Superior temporal gyrus (tissue), 1 donor: ENCODE measurements at regions not wholly inside any gene's neighbourhood (a gene's known extent, or its start where the extent isn't known, plus 50 kb on each side); places are given as distances from the start of the nearest gene placed in this dataset.

Experiments
- DNase-seq: peaks from one replicate; pipeline ENCODE4 v3.0.0-alpha.2; 2016; ENCODE audit errors: extremely low spot score

- DNase-seq = no peak
Measured at GRCh38 chr6:22883061-22883717, 313.8 kb downstream of the HDGFL1 start.

DNA sequence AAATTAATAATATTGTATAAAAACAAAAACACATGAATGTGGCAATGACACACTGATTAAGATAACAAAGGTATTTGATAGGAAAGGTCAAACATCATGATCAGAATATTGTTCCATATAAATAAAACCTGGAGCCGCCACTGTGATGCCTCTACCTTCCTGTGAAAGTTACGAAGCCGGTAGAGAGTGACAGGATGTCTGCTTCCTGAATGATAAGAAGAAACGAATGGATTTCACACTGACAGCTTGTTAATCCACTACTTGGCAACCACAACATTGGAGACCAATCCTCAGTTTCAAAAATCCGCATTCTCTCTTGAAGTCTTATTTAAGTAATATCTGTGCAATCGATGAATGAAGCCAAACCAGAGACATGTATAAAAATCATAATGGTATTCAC, 315.1 kb downstream of the HDGFL1 start:
- no peak for DNase-seq

DNA sequence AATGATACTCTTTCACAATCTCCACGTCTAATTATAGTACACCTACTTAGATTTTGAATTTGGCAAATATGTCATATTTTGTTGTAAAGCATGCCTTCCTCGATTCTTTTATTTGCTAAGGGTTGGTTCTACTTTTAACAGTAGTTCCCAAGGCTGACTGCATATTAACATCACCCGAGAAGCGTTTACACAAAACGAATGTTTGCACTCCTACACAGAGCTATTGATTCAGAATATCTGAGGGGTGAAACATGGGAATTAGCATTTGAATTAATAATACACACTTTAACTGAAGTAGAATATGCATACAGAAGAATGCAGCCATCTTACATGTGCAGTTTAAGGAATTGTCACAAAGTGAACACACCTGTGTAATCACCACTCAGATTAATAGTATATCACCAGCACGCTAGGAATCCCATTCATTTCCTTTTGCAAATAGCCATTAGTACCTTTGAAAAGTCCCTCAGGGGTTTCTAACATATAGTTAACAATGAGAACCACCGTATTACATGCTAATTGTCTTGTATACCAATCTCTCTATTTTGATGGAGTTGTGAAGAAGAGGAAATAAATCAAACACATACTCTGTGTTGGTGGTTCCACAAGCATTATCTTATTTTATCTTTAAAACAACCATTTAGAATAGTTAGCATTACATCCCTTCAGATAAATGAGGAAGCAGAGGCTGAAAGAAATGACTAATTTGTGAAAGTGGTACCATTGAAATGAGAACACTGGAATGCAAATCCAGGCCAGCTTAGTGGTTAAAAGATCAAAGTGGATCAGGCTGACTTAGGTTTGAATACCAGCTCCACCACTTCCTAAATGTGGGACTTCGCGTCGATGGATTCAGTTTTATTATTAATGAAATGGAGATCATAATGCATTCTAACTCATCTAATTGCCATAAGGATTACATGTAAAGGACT, 317.6 kb downstream of the HDGFL1 start:
- no peak for DNase-seq

GRCh38 chr6:22888163-22888752, 318.9 kb downstream of the HDGFL1 start:
- no peak for DNase-seq

DNA sequence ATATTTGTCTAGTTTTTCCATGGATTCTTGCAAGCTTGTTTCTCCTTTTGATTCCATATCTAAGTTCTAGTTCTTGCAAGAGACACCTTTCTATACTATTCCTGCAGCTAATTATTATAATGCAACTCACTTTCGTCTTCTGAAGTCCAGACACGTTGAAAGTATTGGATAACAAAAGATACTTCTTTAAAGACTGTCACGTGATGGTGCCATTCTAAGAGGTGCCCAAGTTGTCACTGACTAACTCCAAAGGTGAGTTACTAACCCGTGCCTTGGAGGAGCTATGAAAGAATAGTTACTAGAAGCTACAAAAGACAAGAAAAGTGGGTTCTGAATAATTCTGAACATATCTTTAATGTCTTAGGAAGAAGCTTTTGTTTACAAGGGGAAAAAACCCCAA, 322.6 kb downstream of the HDGFL1 start:
- DNase-seq = no peak

DNA sequence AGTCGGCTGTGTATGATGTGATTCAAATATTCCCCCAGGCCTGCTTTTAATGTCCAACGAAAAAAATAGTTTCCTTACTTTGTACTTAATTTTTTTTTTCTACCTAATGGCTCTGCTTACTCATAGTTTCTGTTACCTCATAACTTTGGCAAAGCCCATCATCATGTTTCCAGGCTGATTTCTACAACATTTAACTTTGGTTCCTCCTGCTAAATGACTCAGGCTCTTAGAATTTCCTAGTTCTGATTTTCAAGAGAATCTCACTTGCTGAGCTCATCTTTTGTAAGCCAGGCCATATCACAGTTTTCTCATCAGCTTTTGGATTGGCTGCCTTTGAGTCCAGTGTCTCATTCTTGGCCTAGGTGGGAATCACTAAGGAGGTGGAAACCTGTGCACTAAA, 323.1 kb downstream of the HDGFL1 start:
- no peak for DNase-seq

DNA sequence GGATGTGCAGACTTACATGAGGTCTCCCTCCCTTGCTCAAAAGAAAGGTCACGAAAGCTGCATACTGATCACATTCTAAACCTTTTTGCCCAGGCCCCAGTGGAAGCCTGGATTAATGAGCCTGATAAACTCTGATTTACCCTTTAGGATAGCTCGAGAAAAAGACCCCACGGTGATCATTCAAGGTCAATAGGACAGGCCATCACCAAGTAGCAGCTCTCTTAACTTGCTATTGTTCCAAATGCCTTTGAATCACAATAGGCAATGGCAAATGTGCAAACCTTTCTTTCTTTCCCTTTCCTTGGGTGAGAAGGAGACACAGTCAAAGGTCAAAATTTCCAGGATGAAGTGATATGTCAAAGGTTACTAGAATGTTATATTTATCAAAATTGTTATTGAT, 327.3 kb downstream of the HDGFL1 start:
- no peak for DNase-seq

GRCh38 chr6:22899426-22899825, 330.1 kb downstream of the HDGFL1 start:
- DNase-seq = no peak

GRCh38 chr6:22903826-22904225, 334.5 kb downstream of the HDGFL1 start:
- no peak for DNase-seq

DNA sequence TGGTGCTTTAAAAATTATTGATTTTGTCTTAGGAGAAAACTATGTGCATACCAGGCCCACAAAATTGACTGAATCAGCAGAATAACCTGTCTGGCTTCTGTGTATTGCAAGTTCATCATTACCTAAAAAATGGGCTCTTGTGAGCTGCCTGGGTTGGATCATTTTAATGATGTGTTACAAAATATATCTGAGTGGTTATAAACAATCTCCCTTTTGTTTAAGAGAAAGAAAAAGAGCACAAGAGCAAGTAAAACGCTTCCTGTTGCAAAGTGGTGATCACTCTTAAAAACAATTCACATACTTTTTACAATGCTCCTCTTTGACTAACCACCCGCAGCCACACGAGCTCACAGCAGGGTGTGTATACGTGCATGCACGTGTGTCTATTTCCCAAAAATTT, 335.1 kb downstream of the HDGFL1 start:
- no peak for DNase-seq

DNA sequence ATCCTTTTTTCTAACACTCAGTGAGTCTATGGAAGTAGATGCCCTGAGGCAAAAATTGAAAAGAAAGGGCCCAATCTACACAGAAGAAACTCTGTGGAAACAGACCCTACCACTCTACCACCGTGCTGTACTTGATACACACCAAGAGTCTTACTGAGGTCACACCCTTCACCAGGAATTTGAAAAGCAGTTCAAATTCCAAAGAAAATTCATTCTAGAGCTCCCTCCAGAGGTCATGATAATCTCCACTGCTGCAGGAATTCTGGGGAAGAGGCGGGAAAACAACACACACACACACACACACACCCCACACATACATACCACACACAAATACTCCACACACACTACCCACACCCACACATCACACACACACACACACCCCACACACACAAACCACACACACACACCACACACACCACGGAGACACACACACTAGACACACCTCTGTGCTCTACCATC, 336.8 kb downstream of the HDGFL1 start:
- no peak for DNase-seq

DNA sequence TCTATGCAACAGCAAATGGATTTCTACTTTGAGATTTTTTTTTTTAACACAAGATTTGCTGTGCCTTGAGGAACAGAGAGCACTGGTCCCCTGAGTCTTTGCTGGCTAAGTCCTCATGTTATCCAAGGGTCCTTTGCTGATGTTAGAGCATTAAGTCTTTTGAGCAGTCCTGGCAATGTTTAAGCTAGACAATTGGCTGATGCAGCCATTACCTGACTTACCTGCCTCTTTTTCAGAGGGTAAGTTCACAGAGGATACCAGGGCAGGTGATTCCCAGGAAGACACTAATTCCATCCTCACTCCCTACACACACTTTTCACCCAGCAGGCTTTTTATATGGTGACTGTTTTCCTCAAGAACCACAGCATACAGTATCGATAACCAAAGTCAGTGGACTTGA, 337.7 kb downstream of the HDGFL1 start:
- no peak for DNase-seq

- DNase-seq = no peak
Measured at GRCh38 chr6:22910370-22910769, 341.0 kb downstream of the HDGFL1 start.

DNA sequence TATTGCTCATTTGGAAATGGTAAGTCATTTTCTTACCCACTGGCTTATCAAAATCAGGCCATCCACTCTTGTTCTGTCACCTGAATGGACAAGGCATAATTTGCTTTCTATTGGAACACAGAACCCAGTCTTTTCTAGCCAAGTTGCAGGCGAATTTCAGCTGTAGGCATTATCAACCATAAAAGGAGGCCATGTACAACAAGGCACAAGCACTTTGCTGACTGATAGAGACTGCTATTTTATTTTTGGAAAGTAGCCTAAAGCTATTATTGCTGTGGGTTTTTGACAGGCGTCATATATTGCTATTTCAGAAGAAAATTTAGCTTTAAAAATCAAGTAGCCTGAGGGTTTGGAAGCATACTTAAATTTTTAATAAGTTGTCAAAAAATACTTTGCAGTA, 344.2 kb downstream of the HDGFL1 start:
- no peak for DNase-seq

DNA sequence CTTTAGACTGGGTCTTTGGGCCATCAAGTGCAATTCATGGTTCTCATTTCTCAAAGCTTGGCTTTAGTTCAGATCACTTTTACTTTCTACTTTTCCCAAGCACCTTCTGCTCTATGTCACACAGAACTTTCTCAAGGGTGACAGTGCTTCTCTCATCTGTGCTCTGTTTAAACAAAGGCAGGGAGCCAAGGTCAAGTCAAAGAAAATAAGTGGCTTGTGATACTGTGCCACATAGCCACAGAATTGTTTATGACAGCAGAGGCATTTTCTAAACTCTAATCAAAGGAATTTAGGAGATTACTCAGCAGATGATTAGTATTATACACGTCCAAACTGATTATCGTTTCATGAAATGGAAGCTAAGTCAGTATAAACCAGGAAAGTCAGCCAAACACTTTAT, 348.0 kb downstream of the HDGFL1 start:
- DNase-seq = no peak

- no peak for DNase-seq
Measured at GRCh38 chr6:22921828-22922227, 352.5 kb downstream of the HDGFL1 start.

GRCh38 chr6:22925304-22925835, 356.0 kb downstream of the HDGFL1 start:
- DNase-seq = no peak

- no peak for DNase-seq
Measured at GRCh38 chr6:22925920-22926789, 356.8 kb downstream of the HDGFL1 start.

DNA sequence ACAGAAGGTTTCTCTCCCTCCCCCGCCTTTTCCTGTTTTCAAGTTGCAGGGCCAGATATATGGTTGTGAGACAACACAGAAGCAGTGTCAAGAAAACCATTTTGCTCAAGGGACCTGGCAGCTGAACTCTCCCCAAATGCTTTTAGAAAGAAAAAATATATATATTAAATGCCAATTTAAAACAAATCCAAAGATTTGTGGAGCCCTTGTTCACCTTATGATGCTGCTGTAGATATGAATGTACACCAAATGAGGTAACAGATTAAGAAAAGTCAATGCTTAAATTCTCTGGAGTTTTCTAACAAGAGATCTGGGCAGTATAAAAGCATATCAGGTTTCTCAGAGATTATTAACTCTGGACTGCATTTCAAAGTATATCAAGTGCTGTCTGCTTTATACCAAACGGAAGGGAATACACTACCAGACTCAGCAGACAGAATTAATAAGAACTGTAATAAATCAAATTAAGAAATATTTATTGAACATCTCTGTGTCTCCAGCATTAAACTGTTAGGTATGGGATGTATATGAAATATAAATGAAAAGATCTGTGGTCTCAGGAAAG, 357.5 kb downstream of the HDGFL1 start:
- no peak for DNase-seq

- DNase-seq = no peak
Measured at GRCh38 chr6:22928775-22929174, 359.4 kb downstream of the HDGFL1 start.

- no peak for DNase-seq
Measured at GRCh38 chr6:22929311-22929985, 360.1 kb downstream of the HDGFL1 start.
